Common myeloid progenitor, CD34-positive (primary cell): ENCODE measurements at regions not wholly inside any gene's neighbourhood (a gene's known extent, or its start where the extent isn't known, plus 50 kb on each side); places are given as distances from the start of the nearest gene placed in this dataset.

Experiments used
- CTCF ChIA-PET: fragments of 350-600 bp; sonication (Branson Sonifier 250); formaldehyde crosslinking; loops from one replicate; lab custom pipeline; 2021; ENCODE audit warnings: antibody characterized with exemption; lab: Charles Lee
- POLR2A ChIA-PET: fragments of 350-600 bp; sonication (Branson Sonifier 250); formaldehyde crosslinking; loops from one replicate; lab custom pipeline; 2021; ENCODE audit warnings: antibody characterized with exemption; lab: Charles Lee
- DNase-seq, 3 donors: peaks; one replicate each; pipeline versions ENCODE4 v3.0.0 to v3.0.0-alpha.2; 2013
- H3K27ac ChIP-seq, 2 experiments: 1 replicate in 1 of 2; 2 replicates in 1 of 2; pipeline ENCODE4 v1.7.0; 2013; ENCODE audit warnings: inconsistent platforms in 2 of 2, low read length in 2 of 2, mild to moderate bottlenecking in 2 of 2, low read depth in 1 of 2, moderate library complexity in 1 of 2; ENCODE audit not compliant: severe bottlenecking in 2 of 2, insufficient read depth in 1 of 2, poor library complexity in 1 of 2
- H3K27me3 ChIP-seq, 5 experiments: replicated peaks in 2 of 5; 1 replicate in 3 of 5; 2 replicates in 2 of 5; pipeline versions ENCODE4 v1.6.1 to v1.7.0; 2013; ENCODE audit warnings: low read length in 4 of 5, mild to moderate bottlenecking in 2 of 5, moderate library complexity in 2 of 5, inconsistent platforms in 1 of 5; ENCODE audit not compliant: insufficient read depth in 5 of 5, control insufficient read depth in 4 of 5
- H3K36me3 ChIP-seq, 4 experiments: 1 replicate in 2 of 4; 2 replicates in 2 of 4; pipeline versions ENCODE4 v1.6.1 to v1.7.0; 2013; ENCODE audit warnings: low read length in 3 of 4, control low read depth in 1 of 4, mild to moderate bottlenecking in 1 of 4; ENCODE audit not compliant: control insufficient read depth in 4 of 4, insufficient read depth in 4 of 4
- H3K4me1 ChIP-seq, 4 experiments: 1 replicate in 3 of 4; 2 replicates in 1 of 4; pipeline versions ENCODE4 v1.6.1 to v1.7.1; 2013; ENCODE audit warnings: low read length in 3 of 4, mild to moderate bottlenecking in 3 of 4, control low read depth in 1 of 4, inconsistent platforms in 1 of 4, moderate library complexity in 1 of 4; ENCODE audit not compliant: control insufficient read depth in 4 of 4, insufficient read depth in 4 of 4; ENCODE audit errors: control extremely low read depth in 1 of 4
- H3K4me3 ChIP-seq, 7 experiments: 1 replicate in 4 of 7; 2 replicates in 3 of 7; pipeline versions ENCODE4 v1.5.1 to v1.7.0; 2013; ENCODE audit warnings: mild to moderate bottlenecking in 7 of 7, low read length in 6 of 7, moderate library complexity in 6 of 7, inconsistent platforms in 2 of 7, low read depth in 2 of 7, control low read depth in 1 of 7; ENCODE audit not compliant: insufficient read depth in 4 of 7, control insufficient read depth in 1 of 7; ENCODE audit errors: extremely low read depth in 1 of 7
- H3K9me3 ChIP-seq, 5 experiments: 1 replicate in 4 of 5; 2 replicates in 1 of 5; pipeline versions ENCODE4 v1.6.1 to v1.7.1; 2013; ENCODE audit warnings: low read length in 4 of 5, mild to moderate bottlenecking in 2 of 5, inconsistent platforms in 1 of 5, low read depth in 1 of 5, moderate library complexity in 1 of 5; ENCODE audit not compliant: control insufficient read depth in 4 of 5, insufficient read depth in 2 of 5; ENCODE audit errors: control extremely low read depth in 1 of 5
- WGBS: methylation state at CpG from one replicate; pipeline ENCODE4 v1.1.5; 2013; ENCODE audit not compliant: insufficient coverage; 5-methylcytosine and 5-hydroxymethylcytosine counted together

GRCh38 chr3:135636596-135636995 lies 328.9 kb upstream of the PPP2R3A start:
- Histone ChIP-seq H3K4me3 (no peak overlapping the region), H3K4me1 (no peaks in the 10 kb centered on the region), H3K27me3 (no peaks in the 10 kb centered on the region), H3K9me3 (peaks cover 0 to 3% (median 0%) of the 10 kb centered on the region in 5 experiments), H3K27ac (no peak overlapping the region), H3K36me3 (no peaks in the 10 kb centered on the region)
- no peak for DNase-seq
- no CpG with 5 or more reads among the region's 1 CpG for WGBS
- CTCF ChIA-PET: no interaction called here
- POLR2A ChIA-PET: no interaction called here

DNA sequence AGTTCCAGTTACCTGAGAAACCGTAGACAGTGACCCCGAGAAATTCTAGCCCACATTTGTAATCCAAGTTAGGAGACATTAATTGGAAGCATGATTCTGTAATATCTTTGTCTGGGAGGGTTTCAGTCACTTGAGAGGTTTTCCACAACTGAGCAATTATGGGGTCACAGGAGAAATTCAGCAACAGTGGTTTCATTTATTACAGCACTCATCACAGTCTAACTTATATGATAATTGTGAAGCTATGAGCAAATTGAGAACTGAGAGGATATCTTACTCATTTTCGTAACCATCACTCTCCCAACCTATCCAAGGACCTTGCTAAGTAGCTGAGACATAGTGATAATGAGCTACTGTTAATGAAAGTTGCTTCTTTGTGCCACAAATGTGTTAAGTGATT lies 328.5 kb upstream of the PPP2R3A start:
- Histone ChIP-seq H3K4me1 (no peaks in the 10 kb centered on the region), H3K27ac (no peak overlapping the region), H3K4me3 (no peak overlapping the region), H3K36me3 (no peaks in the 10 kb centered on the region), H3K9me3 (peaks cover 0 to 3% (median 0%) of the 10 kb centered on the region in 5 experiments), H3K27me3 (no peaks in the 10 kb centered on the region)
- no peak for DNase-seq
- ChIA-PET POLR2A (no interaction called here), CTCF (no interaction called here)
- WGBS: 100% methylated on average over 2 of the region's 3 CpGs

DNA sequence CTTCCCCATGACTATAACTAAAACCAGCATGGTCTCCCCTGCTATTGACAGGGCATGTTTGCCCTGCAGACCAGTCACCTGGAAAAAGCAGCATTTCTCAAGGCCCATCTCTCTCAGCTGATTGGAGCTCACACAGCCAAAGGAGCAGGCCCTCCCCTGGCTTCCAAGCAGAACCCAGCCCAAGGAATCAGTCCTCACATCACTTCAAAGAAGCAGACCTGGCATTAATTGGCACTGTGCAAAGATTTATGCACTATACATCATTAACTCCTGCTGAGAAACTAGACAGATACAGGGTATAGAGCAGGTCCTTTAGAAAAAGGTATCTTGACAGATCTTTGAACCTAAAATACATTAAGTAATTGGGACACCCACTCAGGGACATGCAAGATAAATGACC lies 323.8 kb upstream of the PPP2R3A start:
- Histone ChIP-seq H3K4me1 (no peaks in the 10 kb centered on the region), H3K27me3 (no peaks in the 10 kb centered on the region), H3K27ac (no peak overlapping the region), H3K4me3 (no peak overlapping the region), H3K9me3 (peaks cover 0 to 3% (median 0%) of the 10 kb centered on the region in 5 experiments), H3K36me3 (no peaks in the 10 kb centered on the region)
- CTCF ChIA-PET: no interaction called here
- POLR2A ChIA-PET: no interaction called here
- DNase-seq: no peak

- no CpG with 5 or more reads among the region's 1 CpG for WGBS
- Histone ChIP-seq H3K27ac (no peak overlapping the region), H3K36me3 (no peaks in the 10 kb centered on the region), H3K27me3 (no peaks in the 10 kb centered on the region), H3K9me3 (peaks cover 0 to 13% (median 0%) of the 10 kb centered on the region in 5 experiments), H3K4me3 (no peak overlapping the region), H3K4me1 (no peaks in the 10 kb centered on the region)
- POLR2A ChIA-PET: no interaction called here
- no peak for DNase-seq
- CTCF ChIA-PET: no interaction called here
Observed at GRCh38 chr3:135645541-135645940, 320.0 kb upstream of the PPP2R3A start.

DNA sequence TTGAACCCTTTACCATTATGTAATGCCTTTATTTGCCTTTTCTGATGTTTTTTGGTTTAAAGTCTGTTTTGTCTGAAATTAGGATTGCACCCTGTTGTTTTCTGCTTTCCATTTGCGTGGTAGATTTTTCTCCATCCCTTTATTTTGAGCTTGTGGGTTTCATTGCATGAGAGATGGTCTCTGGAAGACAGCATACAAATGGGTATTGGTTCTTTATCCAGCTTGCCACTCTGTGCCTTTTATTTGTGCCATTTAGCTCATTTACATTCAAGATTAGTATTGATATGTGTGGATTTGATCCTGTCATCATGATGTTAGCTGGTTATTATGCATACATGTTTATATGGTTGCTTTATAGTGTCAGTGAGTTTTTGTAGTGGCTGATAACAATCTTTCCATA lies 318.7 kb upstream of the PPP2R3A start:
- WGBS: 60% methylated on average over 1 of the region's 1 CpG
- POLR2A ChIA-PET: no interaction called here
- peaks cover 0 to 13% (median 0%) of the 10 kb centered on the region in 5 experiments for H3K9me3 ChIP-seq

DNA sequence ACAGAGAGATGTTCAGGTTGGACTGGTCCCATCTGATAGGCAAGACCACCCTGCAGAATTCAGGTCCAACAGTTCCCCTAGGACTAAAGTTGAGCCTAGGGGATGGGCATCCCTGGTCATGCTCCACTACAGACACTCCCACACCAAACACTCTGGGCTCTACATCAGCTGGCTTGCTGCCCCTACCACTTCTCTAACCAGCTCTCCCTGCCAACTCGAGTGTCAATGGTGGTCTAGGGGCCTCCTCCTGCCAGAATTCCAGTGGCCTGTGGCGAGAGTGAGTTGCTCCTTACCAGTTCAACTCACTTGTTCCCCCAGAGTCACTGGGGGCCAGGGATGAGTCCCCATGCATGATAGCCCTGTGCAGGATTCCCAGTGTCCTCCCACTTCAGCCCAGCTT lies 316.2 kb upstream of the PPP2R3A start:
- DNase-seq: no peak
- H3K4me3 ChIP-seq: no peak overlapping the region
- peaks cover 0 to 13% (median 0%) of the 10 kb centered on the region in 5 experiments for H3K9me3 ChIP-seq
- 100% methylated on average over 2 of the region's 2 CpGs for WGBS
- H3K27me3 ChIP-seq: no peaks in the 10 kb centered on the region
- ChIA-PET POLR2A (no interaction called here), CTCF (no interaction called here)
- H3K27ac ChIP-seq: no peak overlapping the region
- no peaks in the 10 kb centered on the region for H3K4me1 ChIP-seq
- no peaks in the 10 kb centered on the region for H3K36me3 ChIP-seq

More for the DNA sequence above, 318.7 kb upstream of the PPP2R3A start:
- Histone ChIP-seq H3K4me1 (no peaks in the 10 kb centered on the region), H3K36me3 (no peaks in the 10 kb centered on the region), H3K4me3 (no peak overlapping the region), H3K27me3 (no peaks in the 10 kb centered on the region), H3K27ac (no peak overlapping the region)
- CTCF ChIA-PET: no interaction called here
- no peak for DNase-seq

- 100% methylated on average over 1 of the region's 1 CpG for WGBS
- no peak for DNase-seq
- peaks cover 0 to 15% (median 0%) of the 10 kb centered on the region in 5 experiments for H3K9me3 ChIP-seq
- H3K36me3 ChIP-seq: no peaks in the 10 kb centered on the region
- no peak overlapping the region for H3K4me3 ChIP-seq
- no peak overlapping the region for H3K27ac ChIP-seq
- no peaks in the 10 kb centered on the region for H3K4me1 ChIP-seq
- CTCF ChIA-PET: no interaction called here
- H3K27me3 ChIP-seq: no peaks in the 10 kb centered on the region
- POLR2A ChIA-PET: no interaction called here
Observed at GRCh38 chr3:135650309-135650708, 315.2 kb upstream of the PPP2R3A start.
